SU-DHL-6 (cell line): ENCODE measurements at regions not wholly inside any gene's neighbourhood (a gene's known extent, or its start where the extent isn't known, plus 50 kb on each side); places are given as distances from the start of the nearest gene placed in this dataset.

Experiments
- EZH2phosphoT487 ChIP-seq: fragments of 200-600 bp; sonication (generic), shearing (Covaris generic); conservative IDR thresholded peaks from 2 replicates; pipeline ENCODE4 v1.6.1; 2018; ENCODE audit warnings: mild to moderate bottlenecking, antibody characterized with exemption, low read length, moderate library complexity, mixed read lengths
- TF ChIP-seq, protein P1 (sequence below): fragments of 200-600 bp; sonication (generic); IDR thresholded peaks from one replicate; pipeline ENCODE4 v1.5.1; 2017; ENCODE audit warnings: antibody characterized with exemption, mild to moderate bottlenecking, low read length, moderate library complexity; ENCODE audit not compliant: insufficient read depth, poor library complexity, severe bottlenecking

- TF ChIP-seq, protein P1, sequence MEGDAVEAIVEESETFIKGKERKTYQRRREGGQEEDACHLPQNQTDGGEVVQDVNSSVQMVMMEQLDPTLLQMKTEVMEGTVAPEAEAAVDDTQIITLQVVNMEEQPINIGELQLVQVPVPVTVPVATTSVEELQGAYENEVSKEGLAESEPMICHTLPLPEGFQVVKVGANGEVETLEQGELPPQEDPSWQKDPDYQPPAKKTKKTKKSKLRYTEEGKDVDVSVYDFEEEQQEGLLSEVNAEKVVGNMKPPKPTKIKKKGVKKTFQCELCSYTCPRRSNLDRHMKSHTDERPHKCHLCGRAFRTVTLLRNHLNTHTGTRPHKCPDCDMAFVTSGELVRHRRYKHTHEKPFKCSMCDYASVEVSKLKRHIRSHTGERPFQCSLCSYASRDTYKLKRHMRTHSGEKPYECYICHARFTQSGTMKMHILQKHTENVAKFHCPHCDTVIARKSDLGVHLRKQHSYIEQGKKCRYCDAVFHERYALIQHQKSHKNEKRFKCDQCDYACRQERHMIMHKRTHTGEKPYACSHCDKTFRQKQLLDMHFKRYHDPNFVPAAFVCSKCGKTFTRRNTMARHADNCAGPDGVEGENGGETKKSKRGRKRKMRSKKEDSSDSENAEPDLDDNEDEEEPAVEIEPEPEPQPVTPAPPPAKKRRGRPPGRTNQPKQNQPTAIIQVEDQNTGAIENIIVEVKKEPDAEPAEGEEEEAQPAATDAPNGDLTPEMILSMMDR: no peak
- no peak for TF ChIP-seq EZH2phosphoT487
These were observed 104.0 kb upstream of the ESRRG start for GRCh38 chr1:216827251-216827650.
